Activated CD8-positive, alpha-beta T cell treated with anti-CD3 and anti-CD28 coated beads for 36 hours (primary cell): ENCODE measurements at regions not wholly inside any gene's neighbourhood (a gene's known extent, or its start where the extent isn't known, plus 50 kb on each side); places are given as distances from the start of the nearest gene placed in this dataset.
"Not testable (repeated sequence)": the region's sequence is repeated elsewhere in the genome, so short reads cannot be mapped to it uniquely, and the experiment has no call there.

Experiments used
- ATAC-seq: fragments of 200-7000 bp; cut with Tn5 transposase; one replicate; pipeline ENCODE4 v1.10.0; 2021; ENCODE audit warnings: mild to moderate bottlenecking, moderate library complexity
- CTCF ChIA-PET: fragments of 350-600 bp; sonication (Branson Sonifier 250); formaldehyde crosslinking; loops from one replicate; lab custom pipeline; 2021; ENCODE audit warnings: antibody characterized with exemption; lab: Charles Lee
- POLR2A ChIA-PET: fragments of 350-600 bp; sonication (Branson Sonifier 250); formaldehyde crosslinking; loops from one replicate; lab custom pipeline; 2021; ENCODE audit warnings: antibody characterized with exemption; lab: Charles Lee
- DNase-seq: peaks from one replicate; pipeline ENCODE4 v3.0.0-alpha.2; 2020
- H3K27ac Mint-ChIP-seq: one replicate; pipeline ENCODE4 v1.8.0; 2021; ENCODE audit warnings: mild to moderate bottlenecking, mixed read lengths
- H3K27me3 Mint-ChIP-seq: one replicate; pipeline ENCODE4 v1.8.0; 2021; ENCODE audit warnings: mixed read lengths
- H3K36me3 Mint-ChIP-seq: one replicate; pipeline ENCODE4 v1.8.0; 2021; ENCODE audit warnings: low read depth, mixed read lengths
- H3K4me1 Mint-ChIP-seq: one replicate; pipeline ENCODE4 v1.8.0; 2021; ENCODE audit warnings: low read depth, mixed read lengths
- H3K4me3 Mint-ChIP-seq: one replicate; pipeline ENCODE4 v1.8.0; 2021; ENCODE audit warnings: mild to moderate bottlenecking, moderate library complexity, mixed read lengths
- H3K9me3 Mint-ChIP-seq: one replicate; pipeline ENCODE4 v1.8.0; 2021; ENCODE audit warnings: mixed read lengths
- intact Hi-C: fragments of 100-400 bp; cut with micrococcal nuclease; formaldehyde crosslinking; loops from one replicate; pipeline ENCODE4 v1.10.0; 2022
- TF ChIP-seq, protein P1 (sequence below): fragments of 200-600 bp; IDR thresholded peaks from one replicate; pipeline ENCODE4 v1.8.0; 2022; ENCODE audit warnings: antibody characterized with exemption, mild to moderate bottlenecking

DNA sequence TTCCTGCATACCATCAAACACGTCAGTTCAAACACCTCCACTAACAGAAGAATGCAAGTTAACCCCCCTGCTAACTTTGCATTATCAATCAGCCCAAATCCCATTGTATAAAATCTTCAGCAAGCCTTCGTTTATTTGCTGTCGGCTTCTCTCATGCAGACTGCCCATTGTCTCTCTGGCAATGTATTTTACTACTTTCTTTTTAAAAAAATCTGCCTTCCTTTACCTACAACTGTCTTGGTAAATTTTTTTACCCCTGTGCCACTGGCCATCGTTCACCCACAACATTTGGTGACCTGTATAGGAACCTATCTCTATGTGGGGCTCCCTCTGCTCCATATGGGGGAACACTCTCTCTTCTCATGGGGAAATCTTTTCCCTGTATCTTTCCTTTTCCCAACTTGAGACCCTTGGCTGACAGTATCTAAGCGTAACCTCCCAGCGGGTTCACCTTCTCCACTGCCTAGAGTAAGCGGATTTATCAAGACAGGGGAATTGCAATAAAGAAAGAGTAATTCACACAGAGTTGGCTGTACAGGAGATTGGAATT is 244.6 kb downstream of the CPXCR1 start:
- no peaks in the 10 kb centered on the region for H3K4me1 Mint-ChIP-seq
- H3K27me3 Mint-ChIP-seq = no peaks in the 10 kb centered on the region
- no peaks in the 10 kb centered on the region for H3K36me3 Mint-ChIP-seq
- POLR2A ChIA-PET = no interaction called here
- DNase-seq (no peak), ATAC-seq (no peak)
- intact Hi-C loops = no loop called here
- no peaks in the 10 kb centered on the region for H3K9me3 Mint-ChIP-seq
- CTCF ChIA-PET = no interaction called here
- no peak overlapping the region for H3K4me3 Mint-ChIP-seq
- TF ChIP-seq, protein P1, sequence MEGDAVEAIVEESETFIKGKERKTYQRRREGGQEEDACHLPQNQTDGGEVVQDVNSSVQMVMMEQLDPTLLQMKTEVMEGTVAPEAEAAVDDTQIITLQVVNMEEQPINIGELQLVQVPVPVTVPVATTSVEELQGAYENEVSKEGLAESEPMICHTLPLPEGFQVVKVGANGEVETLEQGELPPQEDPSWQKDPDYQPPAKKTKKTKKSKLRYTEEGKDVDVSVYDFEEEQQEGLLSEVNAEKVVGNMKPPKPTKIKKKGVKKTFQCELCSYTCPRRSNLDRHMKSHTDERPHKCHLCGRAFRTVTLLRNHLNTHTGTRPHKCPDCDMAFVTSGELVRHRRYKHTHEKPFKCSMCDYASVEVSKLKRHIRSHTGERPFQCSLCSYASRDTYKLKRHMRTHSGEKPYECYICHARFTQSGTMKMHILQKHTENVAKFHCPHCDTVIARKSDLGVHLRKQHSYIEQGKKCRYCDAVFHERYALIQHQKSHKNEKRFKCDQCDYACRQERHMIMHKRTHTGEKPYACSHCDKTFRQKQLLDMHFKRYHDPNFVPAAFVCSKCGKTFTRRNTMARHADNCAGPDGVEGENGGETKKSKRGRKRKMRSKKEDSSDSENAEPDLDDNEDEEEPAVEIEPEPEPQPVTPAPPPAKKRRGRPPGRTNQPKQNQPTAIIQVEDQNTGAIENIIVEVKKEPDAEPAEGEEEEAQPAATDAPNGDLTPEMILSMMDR = no peak
- H3K27ac Mint-ChIP-seq = no peak overlapping the region

- TF ChIP-seq, protein P1 = no peak
- no peak overlapping the region for H3K4me3 Mint-ChIP-seq
- no peaks in the 10 kb centered on the region for H3K27me3 Mint-ChIP-seq
- ChIA-PET POLR2A (no interaction called here), CTCF (no interaction called here)
- no peak overlapping the region for H3K27ac Mint-ChIP-seq
- no peaks in the 10 kb centered on the region for H3K4me1 Mint-ChIP-seq
- ATAC-seq (no peak), DNase-seq (no peak)
- intact Hi-C loops = no loop called here
- H3K36me3 Mint-ChIP-seq = no peaks in the 10 kb centered on the region
- H3K9me3 Mint-ChIP-seq = peaks cover 4% of the 10 kb centered on the region
These were observed 274.9 kb downstream of the CPXCR1 start for GRCh38 chrX:89021964-89022363.

- no peaks in the 10 kb centered on the region for H3K4me1 Mint-ChIP-seq
- H3K27me3 Mint-ChIP-seq = no peaks in the 10 kb centered on the region
- TF ChIP-seq, protein P1 = no peak
- H3K27ac Mint-ChIP-seq = no peak overlapping the region
- CTCF ChIA-PET = no interaction called here
- no peak overlapping the region for H3K4me3 Mint-ChIP-seq
- POLR2A ChIA-PET = no interaction called here
- no peaks in the 10 kb centered on the region for H3K9me3 Mint-ChIP-seq
- no peak for DNase-seq
- intact Hi-C loops = no loop called here
- ATAC-seq = no peak
- no peaks in the 10 kb centered on the region for H3K36me3 Mint-ChIP-seq
These were observed 286.7 kb downstream of the CPXCR1 start for GRCh38 chrX:89033723-89034122.

GRCh38 chrX:89034679-89035078 is 287.7 kb downstream of the CPXCR1 start:
- H3K4me1 Mint-ChIP-seq = no peaks in the 10 kb centered on the region
- H3K27me3 Mint-ChIP-seq = no peaks in the 10 kb centered on the region
- H3K4me3 Mint-ChIP-seq = no peak overlapping the region
- CTCF ChIA-PET = no interaction called here
- ATAC-seq = no peak
- H3K9me3 Mint-ChIP-seq = no peaks in the 10 kb centered on the region
- POLR2A ChIA-PET = no interaction called here
- intact Hi-C loops = no loop called here
- TF ChIP-seq, protein P1 = no peak
- DNase-seq = no peak
- H3K27ac Mint-ChIP-seq = no peak overlapping the region
- H3K36me3 Mint-ChIP-seq = no peaks in the 10 kb centered on the region

DNA sequence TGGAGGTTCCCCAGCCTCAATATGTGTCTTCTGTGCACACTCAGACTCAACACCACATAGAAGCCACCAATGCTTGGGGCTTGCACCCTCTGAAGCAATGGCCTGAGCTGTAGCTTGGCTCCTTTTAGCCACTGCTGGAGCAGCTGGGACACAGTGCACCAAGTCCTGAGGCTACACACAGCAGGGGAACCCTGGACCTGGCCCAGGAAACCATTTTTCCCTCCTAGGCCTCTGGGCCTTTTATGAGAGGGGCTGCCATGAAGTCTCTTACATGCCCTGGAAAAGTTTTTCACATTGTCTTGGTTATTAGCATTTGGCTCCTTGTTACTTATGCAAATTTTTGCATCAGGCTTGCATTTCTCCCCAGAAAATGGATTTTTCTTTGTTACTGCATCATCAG is 306.2 kb downstream of the CPXCR1 start:
- Mint-ChIP-seq H3K27me3 (no peaks in the 10 kb centered on the region), H3K4me1 (no peaks in the 10 kb centered on the region), H3K36me3 (no peaks in the 10 kb centered on the region), H3K27ac (no peak overlapping the region), H3K9me3 (no peaks in the 10 kb centered on the region), H3K4me3 (no peak overlapping the region)
- TF ChIP-seq, protein P1 = no peak
- intact Hi-C loops = no loop called here
- ATAC-seq (no peak), DNase-seq (no peak)
- ChIA-PET CTCF (no interaction called here), POLR2A (no interaction called here)

GRCh38 chrX:89099587-89099986 is 352.6 kb downstream of the CPXCR1 start:
- H3K27me3 Mint-ChIP-seq, H3K36me3 Mint-ChIP-seq, POLR2A ChIA-PET, intact Hi-C loops, DNase-seq, H3K4me1 Mint-ChIP-seq, H3K9me3 Mint-ChIP-seq, CTCF ChIA-PET, H3K4me3 Mint-ChIP-seq, ATAC-seq, H3K27ac Mint-ChIP-seq: not testable (repeated sequence)
